ENCODE measurements at regions not wholly inside any gene's neighbourhood (a gene's known extent, or its start where the extent isn't known, plus 50 kb on each side); places are given as distances from the start of the nearest gene placed in this dataset.

- DNase-seq (ENCODE audit: low read depth), result peak; percentile 0
- no peak overlapping the region for H3K4me3 ChIP-seq (ENCODE audit: low read length)
- TF ChIP-seq CTCF (IDR thresholded peaks at IDR 0.05; ENCODE audit: insufficient read depth, low read depth, low read length, missing control alignments), result no peak
Observed at GRCh38 chrX:35040871-35041270, 98.3 kb downstream of the FAM47B start.

- DNase-seq (ENCODE audit: low read depth), result no peak
- TF ChIP-seq CTCF (IDR thresholded peaks at IDR 0.05; ENCODE audit: insufficient read depth, low read depth, low read length, missing control alignments), result no peak
- H3K4me3 ChIP-seq (ENCODE audit: low read length), result no peak overlapping the region
Observed at GRCh38 chrX:35046660-35047296, 104.2 kb downstream of the FAM47B start.

- DNase-seq (ENCODE audit: low read depth), result peak; percentile 36
- no peak overlapping the region for H3K4me3 ChIP-seq (ENCODE audit: low read length)
- TF ChIP-seq CTCF (IDR thresholded peaks at IDR 0.05; ENCODE audit: insufficient read depth, low read depth, low read length, missing control alignments), result no peak
Observed at GRCh38 chrX:35076061-35076460, 133.5 kb downstream of the FAM47B start.

GRCh38 chrX:35090801-35091200, 148.2 kb downstream of the FAM47B start:
- TF ChIP-seq CTCF (IDR thresholded peaks at IDR 0.05; ENCODE audit: insufficient read depth, low read depth, low read length, missing control alignments), result no peak
- no peak overlapping the region for H3K4me3 ChIP-seq (ENCODE audit: low read length)
- no peak for DNase-seq (ENCODE audit: low read depth)

GRCh38 chrX:35098419-35098818, 155.8 kb downstream of the FAM47B start:
- no peak for DNase-seq (ENCODE audit: low read depth)
- no peak for TF ChIP-seq CTCF (IDR thresholded peaks at IDR 0.05; ENCODE audit: insufficient read depth, low read depth, low read length, missing control alignments)
- H3K4me3 ChIP-seq (ENCODE audit: low read length), result no peak overlapping the region

- TF ChIP-seq CTCF (IDR thresholded peaks at IDR 0.05; ENCODE audit: insufficient read depth, low read depth, low read length, missing control alignments), result no peak
- H3K4me3 ChIP-seq (ENCODE audit: low read length), result no peak overlapping the region
- DNase-seq (ENCODE audit: low read depth), result peak; percentile 58
Observed at GRCh38 chrX:35101901-35102300, 159.3 kb downstream of the FAM47B start.

- H3K4me3 ChIP-seq (ENCODE audit: low read length), result no peak overlapping the region
- no peak for TF ChIP-seq CTCF (IDR thresholded peaks at IDR 0.05; ENCODE audit: insufficient read depth, low read depth, low read length, missing control alignments)
- DNase-seq (ENCODE audit: low read depth), result no peak
Observed at GRCh38 chrX:35104626-35105025, 162.0 kb downstream of the FAM47B start.
